Endothelial cell of umbilical vein (primary cell): ENCODE measurements at regions not wholly inside any gene's neighbourhood (a gene's known extent, or its start where the extent isn't known, plus 50 kb on each side); places are given as distances from the start of the nearest gene placed in this dataset.

Experiments
- EZH2 ChIP-seq: IDR thresholded peaks from 2 replicates; pipeline ENCODE4 v1.6.1; 2012; ENCODE audit warnings: borderline replicate concordance, low read depth, mild to moderate bottlenecking, moderate library complexity, low read length, inconsistent platforms; ENCODE audit not compliant: severe bottlenecking
- POLR2A ChIP-seq: IDR thresholded peaks from 2 replicates; pipeline ENCODE4 v1.6.1; 2012; ENCODE audit warnings: low read depth, mild to moderate bottlenecking, control low read depth, low read length
- POLR2AphosphoS5 ChIP-seq: IDR thresholded peaks from 2 replicates; pipeline ENCODE4 v1.6.1; 2012; ENCODE audit warnings: low read depth, mild to moderate bottlenecking, control low read depth, low read length, moderate library complexity; ENCODE audit not compliant: insufficient read depth
- TF ChIP-seq, protein P1 (sequence below), 2 donors: IDR thresholded peaks; 1 replicate in 1 of 2; 2 replicates in 1 of 2; pipeline ENCODE4 v1.5.1; 2011; ENCODE audit warnings: low read length in 2 of 2, mild to moderate bottlenecking in 2 of 2, moderate library complexity in 2 of 2, control low read depth in 1 of 2, inconsistent platforms in 1 of 2, low read depth in 1 of 2; ENCODE audit not compliant: insufficient read depth in 1 of 2; ENCODE audit errors: extremely low read depth in 1 of 2

DNA sequence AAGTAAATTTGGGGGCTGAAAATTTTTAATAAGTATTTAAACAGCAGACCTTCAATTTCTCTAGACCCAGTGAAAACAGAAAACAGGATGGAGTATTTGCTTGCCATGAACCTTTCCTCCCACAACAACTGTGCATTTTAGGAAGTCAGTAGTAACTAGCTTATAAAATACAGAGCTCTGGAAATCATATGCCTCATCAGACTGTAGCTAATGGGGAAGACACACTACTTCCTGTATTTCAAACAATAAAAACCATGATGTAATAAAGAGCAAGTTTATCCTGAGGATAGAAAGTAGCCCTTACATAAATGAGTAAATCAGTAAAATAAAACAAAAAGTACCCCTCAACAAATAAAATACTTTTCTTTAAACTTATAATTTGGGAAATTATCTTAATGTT lies 280.1 kb upstream of the ZFP42 start:
- TF ChIP-seq, protein P1, sequence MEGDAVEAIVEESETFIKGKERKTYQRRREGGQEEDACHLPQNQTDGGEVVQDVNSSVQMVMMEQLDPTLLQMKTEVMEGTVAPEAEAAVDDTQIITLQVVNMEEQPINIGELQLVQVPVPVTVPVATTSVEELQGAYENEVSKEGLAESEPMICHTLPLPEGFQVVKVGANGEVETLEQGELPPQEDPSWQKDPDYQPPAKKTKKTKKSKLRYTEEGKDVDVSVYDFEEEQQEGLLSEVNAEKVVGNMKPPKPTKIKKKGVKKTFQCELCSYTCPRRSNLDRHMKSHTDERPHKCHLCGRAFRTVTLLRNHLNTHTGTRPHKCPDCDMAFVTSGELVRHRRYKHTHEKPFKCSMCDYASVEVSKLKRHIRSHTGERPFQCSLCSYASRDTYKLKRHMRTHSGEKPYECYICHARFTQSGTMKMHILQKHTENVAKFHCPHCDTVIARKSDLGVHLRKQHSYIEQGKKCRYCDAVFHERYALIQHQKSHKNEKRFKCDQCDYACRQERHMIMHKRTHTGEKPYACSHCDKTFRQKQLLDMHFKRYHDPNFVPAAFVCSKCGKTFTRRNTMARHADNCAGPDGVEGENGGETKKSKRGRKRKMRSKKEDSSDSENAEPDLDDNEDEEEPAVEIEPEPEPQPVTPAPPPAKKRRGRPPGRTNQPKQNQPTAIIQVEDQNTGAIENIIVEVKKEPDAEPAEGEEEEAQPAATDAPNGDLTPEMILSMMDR (IDR thresholded peaks at IDR 0.05; ENCODE audit: extremely low read depth in 1 of 2, insufficient read depth in 1 of 2, low read depth in 1 of 2, low read length in 2 of 2), result no peak
- TF ChIP-seq POLR2A, result no peak
- no peak for TF ChIP-seq POLR2AphosphoS5
- TF ChIP-seq EZH2, result no peak
